Activated CD4-positive, alpha-beta T cell treated with anti-CD3 and anti-CD28 coated beads for 36 hours (primary cell): ENCODE measurements at regions not wholly inside any gene's neighbourhood (a gene's known extent, or its start where the extent isn't known, plus 50 kb on each side); places are given as distances from the start of the nearest gene placed in this dataset.

Source experiments
- ATAC-seq: fragments of 200-7000 bp; cut with Tn5 transposase; one replicate; pipeline ENCODE4 v1.10.0; 2021; ENCODE audit warnings: mild to moderate bottlenecking, moderate library complexity
- CTCF ChIA-PET: fragments of 350-600 bp; sonication (Branson Sonifier 250); formaldehyde crosslinking; loops from one replicate; lab custom pipeline; 2021; ENCODE audit warnings: antibody characterized with exemption; lab: Charles Lee
- POLR2A ChIA-PET: fragments of 350-600 bp; sonication (Branson Sonifier 250); formaldehyde crosslinking; loops from one replicate; lab custom pipeline; 2021; ENCODE audit warnings: antibody characterized with exemption, inconsistent platforms; lab: Charles Lee
- DNase-seq: peaks from one replicate; pipeline ENCODE4 v3.0.0-alpha.2; 2020
- H3K27ac Mint-ChIP-seq: one replicate; pipeline ENCODE4 v1.8.0; 2021; ENCODE audit warnings: mixed read lengths
- H3K27me3 Mint-ChIP-seq: one replicate; pipeline ENCODE4 v1.8.0; 2021; ENCODE audit warnings: mixed read lengths
- H3K36me3 Mint-ChIP-seq: one replicate; pipeline ENCODE4 v1.8.0; 2021; ENCODE audit warnings: low read depth, mixed read lengths
- H3K4me1 Mint-ChIP-seq: one replicate; pipeline ENCODE4 v1.8.0; 2021; ENCODE audit warnings: mixed read lengths
- H3K4me3 Mint-ChIP-seq: one replicate; pipeline ENCODE4 v1.8.0; 2021; ENCODE audit warnings: mild to moderate bottlenecking, moderate library complexity, mixed read lengths
- H3K9me3 Mint-ChIP-seq: one replicate; pipeline ENCODE4 v1.8.0; 2021; ENCODE audit warnings: low read depth, mixed read lengths
- intact Hi-C, 2 experiments: fragments of 100-400 bp; cut with DNase I in 1 of 2; cut with micrococcal nuclease in 1 of 2; formaldehyde crosslinking; loops; one replicate each; pipeline versions ENCODE4 v1.14.2 to v1.15.1; 2022 to 2024; cut with DNase I, micrococcal nuclease

GRCh38 chr15:53226559-53226958, 436.4 kb upstream of the ONECUT1 start:
- Mint-ChIP-seq H3K9me3 (no peaks in the 10 kb centered on the region), H3K4me3 (no peak overlapping the region), H3K36me3 (no peaks in the 10 kb centered on the region), H3K4me1 (no peaks in the 10 kb centered on the region), H3K27ac (no peak overlapping the region), H3K27me3 (peaks cover 2% of the 10 kb centered on the region)
- ChIA-PET POLR2A (no interaction called here), CTCF (interaction anchor here (0.7 to 1.0 kb wide), 2 partner anchors 12 to 992 kb away, joined by 4 to 5 read pairs; no protein-coding TSS in a partner anchor)
- DNase-seq (no peak), ATAC-seq (no peak)
- intact Hi-C loops, result no loop called here

- ATAC-seq, result no peak
- H3K27me3 Mint-ChIP-seq, result peaks cover 2% of the 10 kb centered on the region
- ChIA-PET POLR2A (no interaction called here), CTCF (no interaction called here)
- no peak overlapping the region for H3K4me3 Mint-ChIP-seq
- no peak for DNase-seq
- intact Hi-C loops, result no loop called here
- no peaks in the 10 kb centered on the region for H3K4me1 Mint-ChIP-seq
- H3K27ac Mint-ChIP-seq, result no peak overlapping the region
- H3K36me3 Mint-ChIP-seq, result no peaks in the 10 kb centered on the region
- no peaks in the 10 kb centered on the region for H3K9me3 Mint-ChIP-seq
These were observed 435.6 kb upstream of the ONECUT1 start for GRCh38 chr15:53225781-53226180.

GRCh38 chr15:53224371-53224770, 434.2 kb upstream of the ONECUT1 start:
- CTCF ChIA-PET, result no interaction called here
- no peak for ATAC-seq

GRCh38 chr15:53223815-53224214, 433.7 kb upstream of the ONECUT1 start:
- no peak for ATAC-seq
- intact Hi-C loops, result no loop called here
- CTCF ChIA-PET, result no interaction called here
- no peak overlapping the region for H3K27ac Mint-ChIP-seq
- DNase-seq, result no peak
- H3K4me3 Mint-ChIP-seq, result no peak overlapping the region
- no peaks in the 10 kb centered on the region for H3K36me3 Mint-ChIP-seq
- peaks cover 2% of the 10 kb centered on the region for H3K27me3 Mint-ChIP-seq
- H3K9me3 Mint-ChIP-seq, result no peaks in the 10 kb centered on the region
- no peaks in the 10 kb centered on the region for H3K4me1 Mint-ChIP-seq
- POLR2A ChIA-PET, result no interaction called here

More at GRCh38 chr15:53224371-53224770, 434.2 kb upstream of the ONECUT1 start:
- no peaks in the 10 kb centered on the region for H3K9me3 Mint-ChIP-seq
- POLR2A ChIA-PET, result no interaction called here
- DNase-seq, result no peak
- H3K27ac Mint-ChIP-seq, result no peak overlapping the region
- H3K27me3 Mint-ChIP-seq, result peaks cover 2% of the 10 kb centered on the region
- H3K36me3 Mint-ChIP-seq, result no peaks in the 10 kb centered on the region
- intact Hi-C loops, result no loop called here
- no peak overlapping the region for H3K4me3 Mint-ChIP-seq
- no peaks in the 10 kb centered on the region for H3K4me1 Mint-ChIP-seq

- peaks cover 3% of the 10 kb centered on the region for H3K27me3 Mint-ChIP-seq
- ATAC-seq, result no peak
These were observed 428.8 kb upstream of the ONECUT1 start for GRCh38 chr15:53218666-53219580.

GRCh38 chr15:53216036-53216435, 425.9 kb upstream of the ONECUT1 start:
- H3K4me3 Mint-ChIP-seq, result no peak overlapping the region
- ATAC-seq (no peak), DNase-seq (no peak)
- no peaks in the 10 kb centered on the region for H3K9me3 Mint-ChIP-seq
- POLR2A ChIA-PET, result no interaction called here
- H3K27ac Mint-ChIP-seq, result no peak overlapping the region
- intact Hi-C loops, result no loop called here
- no peaks in the 10 kb centered on the region for H3K36me3 Mint-ChIP-seq
- no peaks in the 10 kb centered on the region for H3K4me1 Mint-ChIP-seq
- CTCF ChIA-PET, result interaction anchor here (0.8 to 1.0 kb wide), 2 partner anchors 19 to 431 kb away, joined by 3 to 4 read pairs; no protein-coding TSS in a partner anchor
- peaks cover 2% of the 10 kb centered on the region for H3K27me3 Mint-ChIP-seq

More at GRCh38 chr15:53218666-53219580, 428.8 kb upstream of the ONECUT1 start:
- no peak overlapping the region for H3K27ac Mint-ChIP-seq
- intact Hi-C loops, result no loop called here
- H3K36me3 Mint-ChIP-seq, result no peaks in the 10 kb centered on the region
- ChIA-PET CTCF (no interaction called here), POLR2A (no interaction called here)
- H3K4me1 Mint-ChIP-seq, result no peaks in the 10 kb centered on the region
- no peaks in the 10 kb centered on the region for H3K9me3 Mint-ChIP-seq
- H3K4me3 Mint-ChIP-seq, result no peak overlapping the region
- no peak for DNase-seq

GRCh38 chr15:53213336-53213735, 423.2 kb upstream of the ONECUT1 start:
- Mint-ChIP-seq H3K9me3 (no peaks in the 10 kb centered on the region), H3K27me3 (peaks cover 6% of the 10 kb centered on the region), H3K4me1 (no peaks in the 10 kb centered on the region), H3K4me3 (no peak overlapping the region), H3K27ac (no peak overlapping the region), H3K36me3 (no peaks in the 10 kb centered on the region)
- DNase-seq (no peak), ATAC-seq (no peak)
- ChIA-PET POLR2A (no interaction called here), CTCF (no interaction called here)
- intact Hi-C loops, result no loop called here

- Mint-ChIP-seq H3K4me3 (no peak overlapping the region), H3K4me1 (no peaks in the 10 kb centered on the region), H3K27ac (no peak overlapping the region), H3K36me3 (no peaks in the 10 kb centered on the region), H3K9me3 (no peaks in the 10 kb centered on the region), H3K27me3 (peaks cover 6% of the 10 kb centered on the region)
- ChIA-PET CTCF (no interaction called here), POLR2A (no interaction called here)
- intact Hi-C loops, result no loop called here
- DNase-seq (no peak), ATAC-seq (no peak)
These were observed 422.6 kb upstream of the ONECUT1 start for GRCh38 chr15:53212785-53213184.

GRCh38 chr15:53210653-53211052, 420.5 kb upstream of the ONECUT1 start:
- peaks cover 2% of the 10 kb centered on the region for H3K9me3 Mint-ChIP-seq
- no peak overlapping the region for H3K4me3 Mint-ChIP-seq
- intact Hi-C loops, result no loop called here
- ATAC-seq, result no peak
- H3K27ac Mint-ChIP-seq, result no peak overlapping the region
- H3K27me3 Mint-ChIP-seq, result peaks cover 9% of the 10 kb centered on the region
- no peaks in the 10 kb centered on the region for H3K36me3 Mint-ChIP-seq
- ChIA-PET CTCF (interaction anchor here (0.8 kb wide), 1 partner anchor 8 kb away, joined by 3 read pairs; no protein-coding TSS in a partner anchor), POLR2A (no interaction called here)
- no peak for DNase-seq
- no peaks in the 10 kb centered on the region for H3K4me1 Mint-ChIP-seq

GRCh38 chr15:53209396-53210042, 419.4 kb upstream of the ONECUT1 start:
- ChIA-PET POLR2A (no interaction called here), CTCF (no interaction called here)
- Mint-ChIP-seq H3K4me1 (no peaks in the 10 kb centered on the region), H3K4me3 (no peak overlapping the region), H3K27ac (no peak overlapping the region), H3K36me3 (no peaks in the 10 kb centered on the region), H3K27me3 (peaks cover 10% of the 10 kb centered on the region), H3K9me3 (peaks cover 2% of the 10 kb centered on the region)
- no peak for ATAC-seq
- intact Hi-C loops, result loop anchor here in 1 of 2 experiments (10.0 kb wide), 1 partner anchor 715 kb away; no protein-coding TSS in a partner anchor
- DNase-seq, result no peak

GRCh38 chr15:53208751-53209150, 418.6 kb upstream of the ONECUT1 start:
- ChIA-PET POLR2A (no interaction called here), CTCF (interaction anchor here (1.5 kb wide), 1 partner anchor 12 kb away, joined by 3 read pairs; no protein-coding TSS in a partner anchor)
- peaks cover 8% of the 10 kb centered on the region for H3K27me3 Mint-ChIP-seq
- peaks cover 2% of the 10 kb centered on the region for H3K9me3 Mint-ChIP-seq
- no peak overlapping the region for H3K4me3 Mint-ChIP-seq
- no peaks in the 10 kb centered on the region for H3K4me1 Mint-ChIP-seq
- no peak overlapping the region for H3K27ac Mint-ChIP-seq
- no peaks in the 10 kb centered on the region for H3K36me3 Mint-ChIP-seq
- ATAC-seq (no peak), DNase-seq (no peak)
- intact Hi-C loops, result loop anchor here in 1 of 2 experiments (10.0 kb wide), 1 partner anchor 714 kb away; no protein-coding TSS in a partner anchor
